Activated B cell treated with CpG ODN at 0.5 μM for 24 hours (primary cell): ENCODE measurements at regions not wholly inside any gene's neighbourhood (a gene's known extent, or its start where the extent isn't known, plus 50 kb on each side); places are given as distances from the start of the nearest gene placed in this dataset.
"Not testable (repeated sequence)": the region's sequence is repeated elsewhere in the genome, so short reads cannot be mapped to it uniquely, and the experiment has no call there.

ENCODE experiments used
- ATAC-seq: fragments of 200-7000 bp; cut with Tn5 transposase; one replicate; pipeline ENCODE4 v1.10.0; 2021; ENCODE audit warnings: low read depth, mild to moderate bottlenecking, moderate library complexity
- CTCF ChIA-PET: fragments of 350-600 bp; sonication (Branson Sonifier 250); formaldehyde crosslinking; loops from one replicate; lab custom pipeline; 2021; ENCODE audit warnings: antibody characterized with exemption; lab: Charles Lee
- POLR2A ChIA-PET: fragments of 350-600 bp; sonication (Branson Sonifier 250); formaldehyde crosslinking; loops from one replicate; lab custom pipeline; 2021; ENCODE audit warnings: antibody characterized with exemption; lab: Charles Lee
- DNase-seq: peaks from one replicate; pipeline ENCODE4 v3.0.0; 2022
- H3K27ac Mint-ChIP-seq: one replicate; pipeline ENCODE4 v1.8.0; 2020; ENCODE audit warnings: mixed read lengths
- H3K27me3 Mint-ChIP-seq: one replicate; pipeline ENCODE4 v1.8.0; 2021; ENCODE audit warnings: mixed read lengths
- H3K36me3 Mint-ChIP-seq: one replicate; pipeline ENCODE4 v1.8.0; 2021; ENCODE audit warnings: low read depth, mixed read lengths
- H3K4me1 Mint-ChIP-seq: one replicate; pipeline ENCODE4 v1.8.0; 2021; ENCODE audit warnings: mixed read lengths
- H3K4me3 Mint-ChIP-seq: one replicate; pipeline ENCODE4 v1.8.0; 2020; ENCODE audit warnings: mild to moderate bottlenecking, mixed read lengths
- H3K9me3 Mint-ChIP-seq: one replicate; pipeline ENCODE4 v1.8.0; 2020; ENCODE audit warnings: mixed read lengths
- CTCF ChIP-seq: fragments of 200-600 bp; IDR thresholded peaks from one replicate; pipeline ENCODE4 v1.8.0; 2022; ENCODE audit warnings: antibody characterized with exemption, mild to moderate bottlenecking
- intact Hi-C: fragments of 100-400 bp; cut with micrococcal nuclease; formaldehyde crosslinking; loops from one replicate; pipeline ENCODE4 v1.15.1; 2024

GRCh38 chr16:17034477-17035252 is 436.1 kb downstream of the XYLT1 start:
- no peaks in the 10 kb centered on the region for H3K27me3 Mint-ChIP-seq
- ChIA-PET POLR2A (no interaction called here), CTCF (no interaction called here)
- DNase-seq (no peak), ATAC-seq (no peak)
- TF ChIP-seq CTCF, result no peak
- no peaks in the 10 kb centered on the region for H3K4me1 Mint-ChIP-seq
- no peak overlapping the region for H3K27ac Mint-ChIP-seq
- no peak overlapping the region for H3K4me3 Mint-ChIP-seq
- intact Hi-C loops, result no loop called here
- peaks cover 7% of the 10 kb centered on the region for H3K9me3 Mint-ChIP-seq
- H3K36me3 Mint-ChIP-seq, result peaks cover 28% of the 10 kb centered on the region

GRCh38 chr16:17037499-17037898 is 433.3 kb downstream of the XYLT1 start:
- Mint-ChIP-seq H3K36me3 (peaks cover 11% of the 10 kb centered on the region), H3K27me3 (no peaks in the 10 kb centered on the region), H3K9me3 (peaks cover 6% of the 10 kb centered on the region), H3K27ac (no peak overlapping the region), H3K4me1 (no peaks in the 10 kb centered on the region), H3K4me3 (no peak overlapping the region)
- DNase-seq (no peak), ATAC-seq (no peak)
- ChIA-PET POLR2A (no interaction called here), CTCF (no interaction called here)
- TF ChIP-seq CTCF, result no peak
- intact Hi-C loops, result no loop called here

GRCh38 chr16:17038415-17038814 is 432.3 kb downstream of the XYLT1 start:
- H3K36me3 Mint-ChIP-seq, result peaks cover 2% of the 10 kb centered on the region
- TF ChIP-seq CTCF, result no peak
- no peak for ATAC-seq
- CTCF ChIA-PET, result no interaction called here
- H3K27ac Mint-ChIP-seq, result no peak overlapping the region
- no peaks in the 10 kb centered on the region for H3K4me1 Mint-ChIP-seq
- POLR2A ChIA-PET, result interaction anchor here (0.6 kb wide), 1 partner anchor 126 kb away, joined by 5 read pairs; no protein-coding TSS in a partner anchor
- no peaks in the 10 kb centered on the region for H3K27me3 Mint-ChIP-seq
- intact Hi-C loops, result no loop called here
- no peak for DNase-seq
- no peak overlapping the region for H3K4me3 Mint-ChIP-seq
- H3K9me3 Mint-ChIP-seq, result peaks cover 5% of the 10 kb centered on the region

GRCh38 chr16:17049109-17049508 is 421.7 kb downstream of the XYLT1 start:
- H3K27ac Mint-ChIP-seq, H3K4me1 Mint-ChIP-seq, H3K36me3 Mint-ChIP-seq, CTCF ChIA-PET, H3K4me3 Mint-ChIP-seq, ATAC-seq, H3K27me3 Mint-ChIP-seq, DNase-seq, intact Hi-C loops, POLR2A ChIA-PET: not testable (repeated sequence)
- H3K9me3 Mint-ChIP-seq, result peaks cover 20% of the 10 kb centered on the region

- no peak overlapping the region for H3K4me3 Mint-ChIP-seq
- intact Hi-C loops, result no loop called here
- TF ChIP-seq CTCF, result no peak
- peaks cover 2% of the 10 kb centered on the region for H3K36me3 Mint-ChIP-seq
- H3K27me3 Mint-ChIP-seq, result no peaks in the 10 kb centered on the region
- H3K4me1 Mint-ChIP-seq, result peaks cover 6% of the 10 kb centered on the region
- no peak for ATAC-seq
- H3K9me3 Mint-ChIP-seq, result peaks cover 18% of the 10 kb centered on the region
- ChIA-PET CTCF (no interaction called here), POLR2A (no interaction called here)
- no peak overlapping the region for H3K27ac Mint-ChIP-seq
- no peak for DNase-seq
Measured at GRCh38 chr16:17050468-17050867, 420.3 kb downstream of the XYLT1 start.
